ENCODE measurements at regions not wholly inside any gene's neighbourhood (a gene's known extent, or its start where the extent isn't known, plus 50 kb on each side); places are given as distances from the start of the nearest gene placed in this dataset.
A peak's percentile ranks its signal among the peaks of the same experiment; 100 is the strongest.

DNA sequence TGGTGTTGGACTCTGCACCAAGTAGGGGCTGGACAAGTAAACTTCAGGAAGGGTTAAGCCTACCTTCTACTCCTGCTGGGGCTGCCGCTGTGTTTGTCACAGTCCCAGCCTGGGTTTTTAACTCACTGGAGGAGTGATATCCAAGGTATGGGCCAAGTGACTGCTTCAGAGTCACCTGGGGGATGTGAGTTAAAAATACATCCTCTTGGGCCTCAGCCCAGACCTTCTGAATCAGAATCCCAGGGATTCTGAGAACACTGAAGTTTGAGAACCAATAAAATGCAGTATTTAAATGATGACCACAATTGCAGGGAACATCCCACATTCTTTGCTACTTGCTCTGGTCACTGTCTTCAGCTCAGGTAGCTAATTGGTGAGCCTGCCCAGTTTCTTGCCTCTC is 95.1 kb upstream of the DNAH5 start:
- Histone ChIP-seq H3K36me3 (no peaks in the 10 kb centered on the region), H3K9me3 (no peaks in the 10 kb centered on the region), H3K4me1 (peaks cover 0 to 26% (median 11%) of the 10 kb centered on the region in 3 donors), H3K27me3 (no peaks in the 10 kb centered on the region), H3K4me3 (no peak overlapping the region), H3K27ac (no peak overlapping the region)
- no peak for ATAC-seq
- TF ChIP-seq, protein P1, sequence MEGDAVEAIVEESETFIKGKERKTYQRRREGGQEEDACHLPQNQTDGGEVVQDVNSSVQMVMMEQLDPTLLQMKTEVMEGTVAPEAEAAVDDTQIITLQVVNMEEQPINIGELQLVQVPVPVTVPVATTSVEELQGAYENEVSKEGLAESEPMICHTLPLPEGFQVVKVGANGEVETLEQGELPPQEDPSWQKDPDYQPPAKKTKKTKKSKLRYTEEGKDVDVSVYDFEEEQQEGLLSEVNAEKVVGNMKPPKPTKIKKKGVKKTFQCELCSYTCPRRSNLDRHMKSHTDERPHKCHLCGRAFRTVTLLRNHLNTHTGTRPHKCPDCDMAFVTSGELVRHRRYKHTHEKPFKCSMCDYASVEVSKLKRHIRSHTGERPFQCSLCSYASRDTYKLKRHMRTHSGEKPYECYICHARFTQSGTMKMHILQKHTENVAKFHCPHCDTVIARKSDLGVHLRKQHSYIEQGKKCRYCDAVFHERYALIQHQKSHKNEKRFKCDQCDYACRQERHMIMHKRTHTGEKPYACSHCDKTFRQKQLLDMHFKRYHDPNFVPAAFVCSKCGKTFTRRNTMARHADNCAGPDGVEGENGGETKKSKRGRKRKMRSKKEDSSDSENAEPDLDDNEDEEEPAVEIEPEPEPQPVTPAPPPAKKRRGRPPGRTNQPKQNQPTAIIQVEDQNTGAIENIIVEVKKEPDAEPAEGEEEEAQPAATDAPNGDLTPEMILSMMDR (IDR thresholded peaks at IDR 0.05) = no peak
- no peak for TF ChIP-seq EP300 (IDR thresholded peaks at IDR 0.05)
- TF ChIP-seq POLR2AphosphoS5 (IDR thresholded peaks at IDR 0.05) = no peak
- no peak for TF ChIP-seq POLR2A (IDR thresholded peaks at IDR 0.05)
- WGBS, 2 donors (ENCODE audit: low coverage in 1 of 2) = 80% methylated on average over 1 of the region's 1 CpG; no CpG with 5 or more reads in 1 of the 2 donors

DNA sequence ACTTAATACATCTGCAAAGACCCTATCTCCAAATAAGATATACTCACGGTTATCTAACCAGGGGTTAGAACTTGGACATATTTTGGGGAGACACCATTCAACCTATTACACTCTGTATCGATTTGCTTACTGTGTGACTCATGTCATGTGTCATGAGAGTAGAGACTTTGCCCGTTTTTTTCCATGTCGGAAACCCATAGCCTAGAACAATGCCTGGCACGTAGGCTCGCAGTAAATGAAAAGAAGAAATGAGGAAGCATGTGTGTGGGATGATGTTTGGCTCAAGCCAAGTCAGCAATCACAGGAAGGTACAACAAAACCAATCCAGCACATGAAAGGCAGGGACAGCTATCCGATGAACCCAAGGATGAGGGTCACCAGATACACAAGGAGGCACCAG is 94.6 kb upstream of the DNAH5 start:
- H3K4me3 ChIP-seq = no peak overlapping the region
- no peak for ATAC-seq
- no peaks in the 10 kb centered on the region for H3K27me3 ChIP-seq
- H3K36me3 ChIP-seq = no peaks in the 10 kb centered on the region
- H3K27ac ChIP-seq = no peak overlapping the region
- H3K4me1 ChIP-seq = peaks cover 0 to 26% (median 11%) of the 10 kb centered on the region in 3 donors
- TF ChIP-seq EP300 (IDR thresholded peaks at IDR 0.05) = no peak
- TF ChIP-seq, protein P1 (IDR thresholded peaks at IDR 0.05) = no peak
- TF ChIP-seq POLR2A (IDR thresholded peaks at IDR 0.05) = no peak
- H3K9me3 ChIP-seq = no peaks in the 10 kb centered on the region
- 72 to 82% methylated on average over 3 to 6 of the region's 7 CpGs for WGBS, 2 donors (ENCODE audit: low coverage in 1 of 2)

DNA sequence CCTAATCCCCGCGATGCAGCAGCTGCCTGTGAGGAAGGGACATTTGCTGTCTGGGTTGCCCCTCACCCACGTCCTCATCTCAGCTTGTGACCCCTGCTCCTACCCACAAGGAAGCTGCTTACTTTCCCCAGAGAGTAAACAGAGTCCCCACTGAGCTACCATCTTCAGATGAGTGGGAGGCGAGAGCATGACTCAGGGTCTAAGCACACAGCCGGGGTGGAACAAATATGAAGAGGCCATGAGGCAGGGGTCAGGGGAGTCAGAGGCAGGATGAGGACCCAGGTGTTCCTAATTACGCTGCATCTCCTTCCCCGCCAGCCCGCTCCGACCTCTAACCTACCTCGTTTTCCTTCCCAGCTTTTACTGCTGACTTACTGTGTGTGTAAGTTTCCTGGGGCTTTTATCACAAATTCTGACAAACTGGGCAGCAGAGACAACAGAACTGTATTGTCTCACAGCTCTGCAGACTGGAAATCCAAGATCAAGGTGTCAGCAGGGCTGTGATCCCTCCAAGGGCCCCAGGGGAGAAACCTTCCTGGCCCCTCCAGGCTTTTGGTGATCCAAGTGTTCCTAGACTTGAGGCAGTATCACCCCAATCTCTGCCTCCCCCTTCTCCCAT is 94.0 kb upstream of the DNAH5 start:
- WGBS, 2 donors (ENCODE audit: low coverage in 1 of 2) = 78 to 88% methylated on average over 6 to 10 of the region's 10 CpGs
- Histone ChIP-seq H3K27ac (no peak overlapping the region), H3K27me3 (no peaks in the 10 kb centered on the region), H3K4me3 (no peak overlapping the region), H3K36me3 (no peaks in the 10 kb centered on the region), H3K4me1 (peaks cover 0 to 26% (median 11%) of the 10 kb centered on the region in 3 donors), H3K9me3 (no peaks in the 10 kb centered on the region)
- TF ChIP-seq, protein P1 (IDR thresholded peaks at IDR 0.05) = no peak
- TF ChIP-seq EP300 (IDR thresholded peaks at IDR 0.05) (no peak), POLR2AphosphoS5 (IDR thresholded peaks at IDR 0.05) (no peak), POLR2A (IDR thresholded peaks at IDR 0.05) (no peak)
- no peak for ATAC-seq

DNA sequence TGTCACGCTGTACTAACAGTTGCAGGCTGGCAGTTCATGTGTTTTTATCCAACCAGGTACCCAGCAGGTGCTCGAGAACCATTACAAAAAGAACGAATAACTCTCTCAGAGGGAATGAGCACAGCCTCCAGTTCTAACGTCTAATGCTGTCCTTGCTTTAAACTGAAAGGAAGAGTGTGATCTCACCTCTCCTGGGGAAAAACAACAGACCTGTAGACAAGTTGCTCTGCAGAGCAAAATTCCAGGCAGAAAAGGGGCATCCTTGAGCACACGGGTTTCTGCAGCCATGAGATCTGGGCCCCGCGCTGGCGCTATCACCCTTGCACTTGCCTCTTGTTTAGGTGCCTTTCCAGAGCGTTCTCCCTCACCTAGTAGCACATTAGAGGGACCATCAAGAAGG is 92.5 kb upstream of the DNAH5 start:
- peaks cover 0 to 26% (median 11%) of the 10 kb centered on the region in 3 donors for H3K4me1 ChIP-seq

More for the DNA sequence above, 92.5 kb upstream of the DNAH5 start:
- TF ChIP-seq POLR2A (IDR thresholded peaks at IDR 0.05) (no peak), POLR2AphosphoS5 (IDR thresholded peaks at IDR 0.05) (no peak), EP300 (IDR thresholded peaks at IDR 0.05) (no peak)
- TF ChIP-seq, protein P1 (IDR thresholded peaks at IDR 0.05) = no peak
- Histone ChIP-seq H3K4me3 (no peak overlapping the region), H3K36me3 (no peaks in the 10 kb centered on the region), H3K27me3 (no peaks in the 10 kb centered on the region), H3K27ac (peak overlapping the region in 3 of 4 donors; percentile 71 to 77 (median 73)), H3K9me3 (no peaks in the 10 kb centered on the region)
- 52 to 62% methylated on average over 2 to 4 of the region's 9 CpGs for WGBS, 2 donors (ENCODE audit: low coverage in 1 of 2)
- no peak for ATAC-seq
